Heart left ventricle (tissue), 13 donors: ENCODE measurements at regions not wholly inside any gene's neighbourhood (a gene's known extent, or its start where the extent isn't known, plus 50 kb on each side); places are given as distances from the start of the nearest gene placed in this dataset.

Experiments used
- POLR2A ChIP-seq, 2 donors: fragments of 450-650 bp; IDR thresholded peaks; one replicate each; pipeline ENCODE4 v1.6.1; 2017; ENCODE audit warnings: antibody characterized with exemption in 2 of 2, mild to moderate bottlenecking in 2 of 2, moderate library complexity in 2 of 2
- TF ChIP-seq, protein P1 (sequence below), 12 donors: fragments of 200-600 bp; sonication (generic) in 4 of 12; IDR thresholded peaks; one replicate each; pipeline versions ENCODE4 v1.5.0 to v1.8.0; 2018 to 2022; ENCODE audit warnings: antibody characterized with exemption in 12 of 12, mild to moderate bottlenecking in 5 of 12
- donor health status: ischemic (EF 13 %, LVEDD 7.1; RV severe dilation, severe dysfunction).
- donor health status: DM: no; HTN: yes; CAD: no.
- donor health status: DM: no; HTN: no; CAD: no.
- donor health status: ischemic (EF 25% LVEDD 6.9; RV normal size, moderate dysfunction).
- donor health status: ischemic (EF 25% LVEDD 5.7; RV mildly dilated, moderate dysfunction).
- donor health status: ischemic (EF 35%, LVEDD 5.7; RV mildly dilated, moderate dysfunction).
- donor health status: nonischemic (EF 11% LVEDD 7.7; RV severe dilation, severe dysfunction).
- donor health status: DM: yes; HTN: yes; CAD: no.
- donor health status: PGD.
- donor health status: ischemic (EF 29% LVEDD 5.4; RV normal size, mild dysfunction).
- donor health status: nonischemic (EF 23%, LVEDD 6.1; RV moderate dilation, normal function).

- TF ChIP-seq, protein P1, sequence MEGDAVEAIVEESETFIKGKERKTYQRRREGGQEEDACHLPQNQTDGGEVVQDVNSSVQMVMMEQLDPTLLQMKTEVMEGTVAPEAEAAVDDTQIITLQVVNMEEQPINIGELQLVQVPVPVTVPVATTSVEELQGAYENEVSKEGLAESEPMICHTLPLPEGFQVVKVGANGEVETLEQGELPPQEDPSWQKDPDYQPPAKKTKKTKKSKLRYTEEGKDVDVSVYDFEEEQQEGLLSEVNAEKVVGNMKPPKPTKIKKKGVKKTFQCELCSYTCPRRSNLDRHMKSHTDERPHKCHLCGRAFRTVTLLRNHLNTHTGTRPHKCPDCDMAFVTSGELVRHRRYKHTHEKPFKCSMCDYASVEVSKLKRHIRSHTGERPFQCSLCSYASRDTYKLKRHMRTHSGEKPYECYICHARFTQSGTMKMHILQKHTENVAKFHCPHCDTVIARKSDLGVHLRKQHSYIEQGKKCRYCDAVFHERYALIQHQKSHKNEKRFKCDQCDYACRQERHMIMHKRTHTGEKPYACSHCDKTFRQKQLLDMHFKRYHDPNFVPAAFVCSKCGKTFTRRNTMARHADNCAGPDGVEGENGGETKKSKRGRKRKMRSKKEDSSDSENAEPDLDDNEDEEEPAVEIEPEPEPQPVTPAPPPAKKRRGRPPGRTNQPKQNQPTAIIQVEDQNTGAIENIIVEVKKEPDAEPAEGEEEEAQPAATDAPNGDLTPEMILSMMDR (IDR thresholded peaks at IDR 0.05) = no peak
- TF ChIP-seq POLR2A (IDR thresholded peaks at IDR 0.05) = no peak
Observed at GRCh38 chr18:57895182-57895581, 92.1 kb upstream of the ATP8B1 start.
